HEK293 (cell line): ENCODE measurements at regions not wholly inside any gene's neighbourhood (a gene's known extent, or its start where the extent isn't known, plus 50 kb on each side); places are given as distances from the start of the nearest gene placed in this dataset.

ENCODE experiments used
- GFI1B ChIP-seq: fragments of 450-650 bp; formaldehyde crosslinking; IDR thresholded peaks from 2 replicates; pipeline ENCODE4 v1.5.1; 2016; ENCODE audit warnings: missing biosample characterization, missing genetic modification characterization
- KLF1 ChIP-seq: fragments of 450-650 bp; formaldehyde crosslinking; IDR thresholded peaks from 2 replicates; pipeline ENCODE4 v1.5.1; 2016; ENCODE audit warnings: missing biosample characterization, missing genetic modification characterization
- KLF16 ChIP-seq: fragments of 450-650 bp; formaldehyde crosslinking; IDR thresholded peaks from 2 replicates; pipeline ENCODE4 v1.5.1; 2017; ENCODE audit warnings: missing biosample characterization, missing genetic modification characterization
- KLF17 ChIP-seq: fragments of 450-650 bp; formaldehyde crosslinking; IDR thresholded peaks from 2 replicates; pipeline ENCODE4 v1.5.1; 2016; ENCODE audit warnings: missing biosample characterization, missing genetic modification characterization
- PRDM1 ChIP-seq: fragments of 450-650 bp; formaldehyde crosslinking; IDR thresholded peaks from 2 replicates; pipeline ENCODE4; 2016; ENCODE audit warnings: missing biosample characterization, missing genetic modification characterization
- SALL2 ChIP-seq: fragments of 450-650 bp; formaldehyde crosslinking; IDR thresholded peaks from 2 replicates; pipeline ENCODE4 v1.5.0; 2017; ENCODE audit warnings: missing biosample characterization, mild to moderate bottlenecking, missing genetic modification characterization, borderline replicate concordance
- SCRT2 ChIP-seq: fragments of 450-650 bp; formaldehyde crosslinking; IDR thresholded peaks from 2 replicates; pipeline ENCODE4 v1.5.1; 2016; ENCODE audit warnings: missing biosample characterization, missing genetic modification characterization
- SP2 ChIP-seq: fragments of 450-650 bp; formaldehyde crosslinking; IDR thresholded peaks from 2 replicates; pipeline ENCODE4 v1.5.1; 2016; ENCODE audit warnings: missing biosample characterization, missing genetic modification characterization
- SP7 ChIP-seq: fragments of 450-650 bp; formaldehyde crosslinking; IDR thresholded peaks from 2 replicates; pipeline ENCODE4 v1.5.1; 2016; ENCODE audit warnings: missing biosample characterization, missing genetic modification characterization
- ZEB2 ChIP-seq: fragments of 450-650 bp; formaldehyde crosslinking; IDR thresholded peaks from 2 replicates; pipeline ENCODE4 v1.5.1; 2016; ENCODE audit warnings: missing biosample characterization, missing genetic modification characterization
- ZFHX2 ChIP-seq: fragments of 450-650 bp; formaldehyde crosslinking; conservative IDR thresholded peaks from 2 replicates; pipeline ENCODE4 v1.5.1; 2016; ENCODE audit warnings: missing biosample characterization, missing genetic modification characterization
- ZFP41 ChIP-seq: fragments of 450-650 bp; formaldehyde crosslinking; IDR thresholded peaks from 2 replicates; pipeline ENCODE4 v1.5.1; 2016; ENCODE audit warnings: missing biosample characterization, missing genetic modification characterization, borderline replicate concordance
- ZNF16 ChIP-seq: fragments of 450-650 bp; formaldehyde crosslinking; IDR thresholded peaks from 2 replicates; pipeline ENCODE4 v1.5.1; 2016; ENCODE audit warnings: low read depth, missing biosample characterization, missing genetic modification characterization
- ZNF239 ChIP-seq: fragments of 450-650 bp; formaldehyde crosslinking; IDR thresholded peaks from 2 replicates; pipeline ENCODE4 v1.5.1; 2016; ENCODE audit warnings: missing biosample characterization, missing genetic modification characterization
- ZNF292 ChIP-seq: fragments of 450-650 bp; formaldehyde crosslinking; IDR thresholded peaks from 2 replicates; pipeline ENCODE4 v1.5.1; 2016; ENCODE audit warnings: low read depth, missing biosample characterization, missing genetic modification characterization, borderline replicate concordance
- ZNF324 ChIP-seq: fragments of 450-650 bp; formaldehyde crosslinking; IDR thresholded peaks from 2 replicates; pipeline ENCODE4 v1.5.1; 2016; ENCODE audit warnings: missing biosample characterization, missing genetic modification characterization
- ZNF366 ChIP-seq: fragments of 450-650 bp; formaldehyde crosslinking; conservative IDR thresholded peaks from 2 replicates; pipeline ENCODE4 v1.5.1; 2016; ENCODE audit warnings: missing biosample characterization, missing genetic modification characterization
- ZNF391 ChIP-seq: fragments of 450-650 bp; formaldehyde crosslinking; IDR thresholded peaks from 2 replicates; pipeline ENCODE4 v1.5.1; 2016; ENCODE audit warnings: low read depth, missing biosample characterization, missing genetic modification characterization, borderline replicate concordance
- ZNF423 ChIP-seq: fragments of 450-650 bp; formaldehyde crosslinking; IDR thresholded peaks from 2 replicates; pipeline ENCODE4 v1.5.1; 2016; ENCODE audit warnings: missing biosample characterization, missing genetic modification characterization
- ZNF473 ChIP-seq: fragments of 450-650 bp; formaldehyde crosslinking; IDR thresholded peaks from 2 replicates; pipeline ENCODE4 v1.5.1; 2017; ENCODE audit warnings: missing biosample characterization, missing genetic modification characterization
- ZNF514 ChIP-seq: fragments of 450-650 bp; formaldehyde crosslinking; IDR thresholded peaks from 2 replicates; pipeline ENCODE4 v1.5.1; 2016; ENCODE audit warnings: missing biosample characterization, missing genetic modification characterization
- ZNF529 ChIP-seq: fragments of 450-650 bp; formaldehyde crosslinking; IDR thresholded peaks from 2 replicates; pipeline ENCODE4 v1.5.1; 2017; ENCODE audit warnings: missing genetic modification characterization, missing biosample characterization; ENCODE audit not compliant: insufficient replicate concordance
- ZNF544 ChIP-seq: fragments of 450-650 bp; formaldehyde crosslinking; IDR thresholded peaks from 2 replicates; pipeline ENCODE4 v1.5.0; 2017; ENCODE audit warnings: missing biosample characterization, missing genetic modification characterization
- ZNF596 ChIP-seq: fragments of 450-650 bp; IDR thresholded peaks from 2 replicates; pipeline ENCODE4 v1.5.0; 2018; ENCODE audit warnings: missing biosample characterization, mild to moderate bottlenecking, missing genetic modification characterization, moderate library complexity
- ZNF610 ChIP-seq: fragments of 450-650 bp; formaldehyde crosslinking; IDR thresholded peaks from 2 replicates; pipeline ENCODE4 v1.5.1; 2016; ENCODE audit warnings: missing biosample characterization, missing genetic modification characterization, borderline replicate concordance
- ZNF654 ChIP-seq: fragments of 450-650 bp; formaldehyde crosslinking; IDR thresholded peaks from 2 replicates; pipeline ENCODE4 v1.5.1; 2016; ENCODE audit warnings: low read depth, missing biosample characterization, missing genetic modification characterization
- ZNF76 ChIP-seq: fragments of 450-650 bp; formaldehyde crosslinking; IDR thresholded peaks from 2 replicates; pipeline ENCODE4; 2016; ENCODE audit warnings: low read depth, missing biosample characterization, missing genetic modification characterization, borderline replicate concordance
- ZNF776 ChIP-seq: fragments of 450-650 bp; formaldehyde crosslinking; IDR thresholded peaks from 2 replicates; pipeline ENCODE4 v1.5.0; 2017; ENCODE audit warnings: missing biosample characterization, missing genetic modification characterization, borderline replicate concordance
- ZSCAN23 ChIP-seq: fragments of 450-650 bp; formaldehyde crosslinking; IDR thresholded peaks from 2 replicates; pipeline ENCODE4 v1.5.1; 2016; ENCODE audit warnings: missing biosample characterization, missing genetic modification characterization
- ZSCAN30 ChIP-seq: fragments of 450-650 bp; IDR thresholded peaks from 2 replicates; pipeline ENCODE4 v1.5.1; 2018; ENCODE audit warnings: missing biosample characterization, mild to moderate bottlenecking, missing genetic modification characterization, moderate library complexity
- TF ChIP-seq, protein P1 (sequence below): fragments of 450-650 bp; formaldehyde crosslinking; IDR thresholded peaks from 2 replicates; pipeline ENCODE4 v1.5.1; 2016; ENCODE audit warnings: missing biosample characterization, missing genetic modification characterization, low read depth
- TF ChIP-seq, protein P2 (sequence below): fragments of 450-650 bp; formaldehyde crosslinking; IDR thresholded peaks from 2 replicates; pipeline ENCODE4 v1.5.1; 2017; ENCODE audit warnings: missing biosample characterization, missing genetic modification characterization

DNA sequence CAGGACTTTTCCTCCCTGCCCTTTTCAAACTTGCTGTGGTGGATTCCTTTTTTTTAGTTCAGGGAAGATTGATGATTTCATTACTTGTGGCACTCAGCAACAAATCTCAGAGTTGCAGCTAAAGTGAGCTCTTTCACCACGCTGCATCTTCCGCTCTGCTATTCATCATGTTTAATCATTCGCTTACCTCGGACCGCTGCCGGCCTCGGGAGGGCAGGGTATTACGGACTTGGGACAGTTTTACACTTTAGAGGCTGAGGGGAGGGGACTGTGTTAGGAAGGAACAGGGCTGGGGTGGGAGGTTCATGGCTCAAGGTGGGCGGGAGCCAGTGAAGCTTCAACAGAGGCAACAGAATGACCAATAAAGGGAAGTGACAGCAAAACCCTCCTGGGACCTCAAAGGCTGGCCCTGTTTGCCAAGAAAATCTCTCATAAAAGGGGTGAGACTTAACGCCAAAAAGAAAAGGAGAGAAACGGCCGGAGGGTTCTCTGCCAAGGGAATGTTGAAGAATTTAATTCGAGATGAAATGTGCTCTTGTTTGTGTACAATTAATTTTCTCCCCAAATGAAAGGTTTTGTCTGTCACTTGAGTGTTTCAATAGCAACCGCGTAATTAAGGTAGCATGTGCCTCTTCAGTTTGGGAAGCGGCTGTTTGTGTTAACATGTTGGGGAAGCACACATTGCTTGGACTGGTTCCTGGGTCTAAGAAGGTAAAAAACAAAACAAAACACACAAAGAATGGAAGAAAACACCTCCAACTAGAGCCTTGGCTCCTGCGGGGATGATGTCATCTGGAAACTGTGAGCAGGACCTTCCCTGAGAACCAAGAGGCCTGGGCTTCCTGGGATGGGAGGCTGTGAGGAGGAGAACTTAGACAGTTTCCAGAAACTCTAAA is 72.5 kb upstream of the SULF2 start (continued):
- TF ChIP-seq SALL2 (tag by site-specific recombination), result no peak
- TF ChIP-seq ZNF239 (tag by site-specific recombination), result no peak
- no peak for TF ChIP-seq ZEB2 (tag by site-specific recombination)
- 0 out of 2 replicates have a peak, but pooled peaks have one; percentile 46 for TF ChIP-seq KLF17 (tag by site-specific recombination)
- no peak for TF ChIP-seq ZNF76 (tag by site-specific recombination)
- TF ChIP-seq ZFP41 (tag by site-specific recombination), result no peak
- no peak for TF ChIP-seq ZNF423 (tag by site-specific recombination)
- TF ChIP-seq, protein P1, sequence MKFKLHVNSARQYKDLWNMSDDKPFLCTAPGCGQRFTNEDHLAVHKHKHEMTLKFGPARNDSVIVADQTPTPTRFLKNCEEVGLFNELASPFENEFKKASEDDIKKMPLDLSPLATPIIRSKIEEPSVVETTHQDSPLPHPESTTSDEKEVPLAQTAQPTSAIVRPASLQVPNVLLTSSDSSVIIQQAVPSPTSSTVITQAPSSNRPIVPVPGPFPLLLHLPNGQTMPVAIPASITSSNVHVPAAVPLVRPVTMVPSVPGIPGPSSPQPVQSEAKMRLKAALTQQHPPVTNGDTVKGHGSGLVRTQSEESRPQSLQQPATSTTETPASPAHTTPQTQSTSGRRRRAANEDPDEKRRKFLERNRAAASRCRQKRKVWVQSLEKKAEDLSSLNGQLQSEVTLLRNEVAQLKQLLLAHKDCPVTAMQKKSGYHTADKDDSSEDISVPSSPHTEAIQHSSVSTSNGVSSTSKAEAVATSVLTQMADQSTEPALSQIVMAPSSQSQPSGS (tag by site-specific recombination), result peak; percentile 93
- TF ChIP-seq ZSCAN23 (tag by site-specific recombination), result no peak
- TF ChIP-seq SCRT2 (tag by site-specific recombination), result peak; percentile 87
- TF ChIP-seq, protein P2, sequence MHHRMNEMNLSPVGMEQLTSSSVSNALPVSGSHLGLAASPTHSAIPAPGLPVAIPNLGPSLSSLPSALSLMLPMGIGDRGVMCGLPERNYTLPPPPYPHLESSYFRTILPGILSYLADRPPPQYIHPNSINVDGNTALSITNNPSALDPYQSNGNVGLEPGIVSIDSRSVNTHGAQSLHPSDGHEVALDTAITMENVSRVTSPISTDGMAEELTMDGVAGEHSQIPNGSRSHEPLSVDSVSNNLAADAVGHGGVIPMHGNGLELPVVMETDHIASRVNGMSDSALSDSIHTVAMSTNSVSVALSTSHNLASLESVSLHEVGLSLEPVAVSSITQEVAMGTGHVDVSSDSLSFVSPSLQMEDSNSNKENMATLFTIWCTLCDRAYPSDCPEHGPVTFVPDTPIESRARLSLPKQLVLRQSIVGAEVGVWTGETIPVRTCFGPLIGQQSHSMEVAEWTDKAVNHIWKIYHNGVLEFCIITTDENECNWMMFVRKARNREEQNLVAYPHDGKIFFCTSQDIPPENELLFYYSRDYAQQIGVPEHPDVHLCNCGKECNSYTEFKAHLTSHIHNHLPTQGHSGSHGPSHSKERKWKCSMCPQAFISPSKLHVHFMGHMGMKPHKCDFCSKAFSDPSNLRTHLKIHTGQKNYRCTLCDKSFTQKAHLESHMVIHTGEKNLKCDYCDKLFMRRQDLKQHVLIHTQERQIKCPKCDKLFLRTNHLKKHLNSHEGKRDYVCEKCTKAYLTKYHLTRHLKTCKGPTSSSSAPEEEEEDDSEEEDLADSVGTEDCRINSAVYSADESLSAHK (tag by site-specific recombination), result peak; percentile 49; the same call in 1 of the 2 replicates
- no peak for TF ChIP-seq ZNF610 (tag by site-specific recombination)
- peak; percentile 47; the same call in 1 of the 2 replicates for TF ChIP-seq PRDM1 (tag by site-specific recombination)
- TF ChIP-seq ZSCAN30, result no peak
- peak; percentile 53; the same call in 1 of the 2 replicates for TF ChIP-seq ZFHX2
- TF ChIP-seq ZNF529 (tag by site-specific recombination), result no peak
- TF ChIP-seq ZNF292 (tag by site-specific recombination), result no peak
- TF ChIP-seq ZNF514 (tag by site-specific recombination), result no peak
- no peak for TF ChIP-seq ZNF654 (tag by site-specific recombination)
- no peak for TF ChIP-seq ZNF473 (tag by site-specific recombination)
- peak; percentile 99 for TF ChIP-seq SP7
- TF ChIP-seq ZNF391, result no peak
- TF ChIP-seq GFI1B (tag by site-specific recombination), result peak; percentile 57; the same call in 1 of the 2 replicates
- no peak for TF ChIP-seq ZNF544 (tag by site-specific recombination)
- peak; percentile 59 for TF ChIP-seq SP2
- TF ChIP-seq ZNF324 (tag by site-specific recombination), result no peak
- TF ChIP-seq ZNF776 (tag by site-specific recombination), result no peak
- TF ChIP-seq KLF16 (tag by site-specific recombination), result no peak
- TF ChIP-seq ZNF16, result no peak
- TF ChIP-seq KLF1 (tag by site-specific recombination), result no peak
- TF ChIP-seq ZNF366 (tag by site-specific recombination), result no peak
- TF ChIP-seq ZNF596 (tag by site-specific recombination), result no peak
